Myocyte (in vitro differentiated cells): ENCODE measurements at regions not wholly inside any gene's neighbourhood (a gene's known extent, or its start where the extent isn't known, plus 50 kb on each side); places are given as distances from the start of the nearest gene placed in this dataset.
"Not testable (repeated sequence)": the region's sequence is repeated elsewhere in the genome, so short reads cannot be mapped to it uniquely, and the experiment has no call there.

Experiments
- DNase-seq: peaks from one replicate; pipeline ENCODE4 v3.0.0-alpha.2; 2012; ENCODE audit warnings: low read depth

DNA sequence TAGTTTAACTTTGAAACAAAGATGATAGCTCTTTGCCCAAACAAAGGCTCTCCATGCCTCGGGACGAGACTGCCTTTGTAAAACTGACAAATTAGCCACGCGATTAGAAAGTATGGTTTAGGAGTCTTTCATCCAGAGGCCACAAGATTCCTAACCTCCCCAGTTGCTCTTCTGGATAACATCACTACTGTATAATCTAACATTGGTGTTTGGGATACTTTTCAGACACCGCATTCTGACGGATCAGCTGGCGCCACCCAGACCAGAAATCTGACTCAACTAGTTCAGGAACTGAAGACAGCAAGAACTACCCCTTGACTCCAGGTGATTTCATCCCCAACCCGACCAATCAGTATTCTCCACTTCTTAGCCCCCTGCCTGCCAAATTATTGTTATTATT, 98.1 kb upstream of the TEX13D start:
- DNase-seq, result no peak

DNA sequence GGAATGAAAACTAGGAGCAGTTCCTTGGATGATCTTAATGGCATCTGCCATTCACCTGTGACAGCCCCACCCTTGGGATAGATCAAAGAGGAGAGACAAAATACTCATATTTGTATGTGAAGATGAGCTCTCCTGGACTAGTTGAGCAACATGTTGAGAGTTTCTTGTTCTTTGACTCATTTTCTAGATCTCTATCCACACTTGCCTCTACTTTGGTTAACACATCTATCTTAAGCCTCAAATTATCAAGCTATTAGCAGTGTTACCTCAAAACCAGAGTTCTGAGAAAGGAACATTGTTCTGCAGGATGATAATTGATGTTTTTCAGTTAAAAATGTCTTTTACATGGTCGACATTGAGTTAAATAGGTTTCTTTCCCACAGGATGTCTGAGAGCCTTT, 94.2 kb upstream of the TEX13D start:
- no peak for DNase-seq

DNA sequence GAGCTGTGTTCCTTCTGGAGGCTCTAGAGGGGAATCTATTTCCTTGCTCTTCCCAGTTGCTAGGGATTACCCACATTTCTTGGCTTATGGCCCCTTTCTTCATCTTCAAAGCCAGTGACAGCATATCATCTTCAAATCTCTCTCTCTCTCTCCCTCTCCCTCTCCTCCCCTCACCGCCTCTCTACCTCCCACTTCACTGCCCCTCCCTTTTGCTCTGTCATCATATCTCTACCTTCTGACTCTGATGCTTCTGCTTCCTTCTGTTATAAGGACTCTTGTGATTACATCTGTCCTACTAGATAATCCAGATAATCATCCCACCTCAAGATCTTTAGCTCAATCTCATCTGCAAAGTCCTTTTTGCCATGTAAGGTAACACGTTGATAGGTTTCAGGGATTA, 93.1 kb upstream of the TEX13D start:
- no peak for DNase-seq

DNA sequence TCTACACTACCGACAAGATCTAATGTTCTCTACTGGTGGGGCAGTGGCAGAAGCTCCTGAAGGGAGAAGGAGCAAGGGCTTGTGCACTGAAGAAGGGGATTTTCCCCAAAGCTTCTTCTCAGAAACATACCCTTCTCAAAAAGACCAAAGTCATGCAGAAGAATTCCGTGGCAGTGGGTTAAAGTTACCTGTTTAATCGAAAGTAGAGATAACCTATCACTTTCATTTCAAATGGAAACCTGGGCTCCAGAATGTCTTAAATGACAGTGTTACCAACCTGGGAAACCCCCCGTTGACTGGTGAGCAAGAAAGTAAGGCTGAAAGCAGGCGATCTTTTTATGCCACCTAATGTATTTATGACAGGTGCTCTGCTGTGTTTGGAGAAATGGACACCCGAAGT, 92.5 kb upstream of the TEX13D start:
- DNase-seq, result no peak

DNA sequence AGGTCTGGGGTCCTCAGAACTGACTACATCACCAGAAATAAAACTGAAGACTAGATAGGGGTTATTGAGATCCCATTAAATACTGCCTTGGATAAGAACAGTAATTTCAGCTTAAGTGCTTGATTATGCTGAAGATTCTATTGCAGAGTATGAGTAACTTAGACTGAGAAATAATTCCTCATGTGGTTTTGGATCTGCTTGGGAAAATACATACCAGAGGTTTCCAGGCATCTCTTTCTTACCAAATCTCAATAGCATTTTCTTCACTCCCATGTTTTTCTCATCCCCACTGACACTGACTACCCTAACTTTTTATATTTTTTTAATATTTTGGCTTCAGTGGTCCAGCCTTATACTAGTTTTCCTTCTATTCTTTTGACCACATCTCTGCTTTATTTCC, 92.0 kb upstream of the TEX13D start:
- no peak for DNase-seq

DNA sequence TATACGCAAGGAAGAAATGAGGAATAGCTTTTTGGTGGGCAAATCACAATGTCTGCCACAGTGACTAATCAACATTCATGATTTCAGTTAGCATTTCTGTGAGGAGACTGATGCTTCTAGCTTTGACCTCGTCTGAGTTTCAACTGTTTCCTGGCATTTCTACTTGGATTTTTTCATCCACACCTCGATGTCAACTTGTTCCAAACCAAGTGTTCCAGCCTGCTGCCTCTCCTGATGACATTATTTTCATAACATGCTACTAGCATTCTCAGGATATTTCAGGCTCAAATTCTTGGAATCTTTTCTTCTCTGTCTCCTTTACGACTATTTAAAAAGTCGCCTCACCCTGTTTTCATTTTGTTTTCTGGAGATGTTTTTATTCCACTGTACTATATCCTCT, 90.3 kb upstream of the TEX13D start:
- no peak for DNase-seq

DNA sequence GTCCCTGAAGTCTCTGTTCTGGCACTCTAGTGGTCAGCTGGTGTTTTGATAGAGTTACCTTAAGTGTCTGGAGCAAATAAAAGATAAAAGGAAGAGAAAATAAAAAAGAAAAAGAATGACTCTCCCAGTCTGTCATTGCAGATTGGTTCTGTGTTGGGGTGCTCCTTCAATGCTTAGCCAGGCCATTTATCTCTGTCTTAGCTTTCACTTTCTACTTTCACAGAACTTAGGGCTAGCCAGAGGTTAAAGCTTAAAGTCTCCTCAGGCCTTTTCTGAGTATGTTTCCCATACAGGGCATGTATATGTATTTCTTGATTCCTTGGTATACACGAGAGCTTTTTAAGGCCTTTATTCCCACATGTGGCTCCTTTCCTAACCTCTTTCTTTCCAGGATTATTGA, 83.1 kb upstream of the TEX13D start:
- no peak for DNase-seq

DNA sequence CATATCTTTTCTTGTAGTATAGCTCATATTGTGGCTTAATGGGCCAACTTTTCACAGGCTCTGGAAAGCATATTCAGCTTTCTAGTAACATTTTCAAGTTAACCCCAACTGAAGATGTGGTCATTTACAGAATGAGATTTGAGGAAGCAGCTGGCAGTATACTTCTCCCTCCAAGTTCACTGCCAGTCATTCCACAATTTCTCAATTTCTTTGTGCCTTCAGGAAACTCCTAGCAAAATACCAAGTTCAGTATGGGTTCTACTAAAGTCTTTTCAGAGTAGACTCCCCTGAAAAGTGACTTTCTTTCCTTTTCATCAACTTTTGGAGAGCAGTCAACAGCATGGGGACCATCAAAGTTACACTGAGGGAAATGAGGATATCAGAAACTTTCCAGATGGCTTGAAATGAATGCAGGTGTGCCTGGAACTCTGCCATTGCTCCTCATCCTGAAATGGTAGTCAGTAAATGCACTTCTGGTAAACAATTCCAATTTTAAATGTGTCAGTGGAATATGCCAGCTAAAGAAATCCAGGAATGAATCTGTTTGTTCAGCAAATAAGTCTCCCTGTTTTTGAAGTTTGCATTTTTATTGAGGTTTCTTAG, 81.5 kb upstream of the TEX13D start:
- DNase-seq, result no peak

DNA sequence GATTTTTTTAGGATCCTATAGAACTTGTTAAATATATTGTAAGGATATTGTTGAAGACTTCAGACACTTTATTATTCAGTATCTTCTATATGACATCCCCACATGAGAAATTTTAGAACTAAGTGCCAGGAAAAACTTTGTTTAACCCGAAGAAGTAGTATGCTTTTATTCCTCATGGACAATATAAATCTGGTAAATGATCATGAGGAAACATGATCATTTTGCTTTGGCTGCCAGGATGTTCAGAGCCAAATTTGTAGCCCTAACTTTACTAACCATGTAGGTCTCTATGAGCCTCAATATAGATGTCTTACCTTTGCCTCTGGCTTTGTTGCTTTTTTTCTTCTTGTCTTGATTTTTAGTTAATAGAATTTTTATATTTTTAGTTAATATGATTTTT, 77.8 kb upstream of the TEX13D start:
- no peak for DNase-seq

DNA sequence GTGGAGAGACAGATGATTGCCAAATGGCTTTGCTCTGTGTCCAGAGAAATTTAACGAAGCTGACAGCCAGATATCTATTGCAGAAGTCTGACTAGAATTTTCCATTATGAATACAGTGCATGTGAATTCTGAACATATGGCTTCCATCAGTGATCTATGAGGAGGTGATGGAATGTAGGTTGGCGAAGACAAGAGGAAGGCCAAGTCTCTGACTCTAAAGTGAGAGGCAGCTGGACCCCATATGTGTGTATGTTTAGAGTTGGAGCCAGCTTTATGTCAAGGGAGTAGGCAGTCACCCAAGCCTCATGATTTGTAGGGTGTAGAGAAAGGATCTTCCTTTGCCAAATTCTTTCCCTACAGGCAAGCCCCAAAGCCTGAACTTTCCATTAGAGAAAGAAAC, 76.2 kb upstream of the TEX13D start:
- DNase-seq, result no peak

DNA sequence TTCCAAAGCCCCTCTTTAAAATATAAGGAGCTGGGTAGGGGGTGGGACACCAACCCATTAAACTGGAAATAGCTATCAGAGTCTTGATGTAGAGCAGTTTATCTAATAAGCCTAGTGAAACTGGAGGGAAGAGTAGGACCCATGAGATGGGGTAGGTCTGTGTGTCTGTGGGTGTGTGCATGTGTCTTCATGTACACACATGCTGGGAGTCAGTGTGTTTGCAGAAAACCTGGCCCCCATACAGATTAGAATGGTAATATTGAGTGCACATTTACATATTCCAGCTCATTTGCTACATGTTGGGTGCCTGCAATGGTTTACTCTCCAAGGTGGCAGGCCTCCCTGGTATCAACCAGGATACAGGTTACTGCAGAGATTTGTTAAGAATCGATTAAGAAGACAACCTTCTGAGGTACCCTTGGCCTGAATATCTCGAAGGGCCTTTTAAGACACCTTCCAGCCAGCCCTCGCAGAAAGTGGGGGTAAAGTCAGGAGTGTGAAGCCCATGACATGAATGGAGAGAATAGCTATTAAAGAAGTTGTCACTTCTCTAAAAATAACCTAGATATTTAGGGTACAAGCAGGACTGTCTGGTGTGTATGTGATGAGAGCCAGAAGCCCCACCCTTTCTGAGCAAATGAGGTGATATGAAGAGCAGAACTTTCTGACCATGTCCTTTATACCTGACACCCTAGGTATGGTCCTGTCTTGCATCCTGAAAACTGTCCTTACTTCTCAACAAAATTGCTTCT, 75.7 kb upstream of the TEX13D start:
- DNase-seq, result no peak

DNA sequence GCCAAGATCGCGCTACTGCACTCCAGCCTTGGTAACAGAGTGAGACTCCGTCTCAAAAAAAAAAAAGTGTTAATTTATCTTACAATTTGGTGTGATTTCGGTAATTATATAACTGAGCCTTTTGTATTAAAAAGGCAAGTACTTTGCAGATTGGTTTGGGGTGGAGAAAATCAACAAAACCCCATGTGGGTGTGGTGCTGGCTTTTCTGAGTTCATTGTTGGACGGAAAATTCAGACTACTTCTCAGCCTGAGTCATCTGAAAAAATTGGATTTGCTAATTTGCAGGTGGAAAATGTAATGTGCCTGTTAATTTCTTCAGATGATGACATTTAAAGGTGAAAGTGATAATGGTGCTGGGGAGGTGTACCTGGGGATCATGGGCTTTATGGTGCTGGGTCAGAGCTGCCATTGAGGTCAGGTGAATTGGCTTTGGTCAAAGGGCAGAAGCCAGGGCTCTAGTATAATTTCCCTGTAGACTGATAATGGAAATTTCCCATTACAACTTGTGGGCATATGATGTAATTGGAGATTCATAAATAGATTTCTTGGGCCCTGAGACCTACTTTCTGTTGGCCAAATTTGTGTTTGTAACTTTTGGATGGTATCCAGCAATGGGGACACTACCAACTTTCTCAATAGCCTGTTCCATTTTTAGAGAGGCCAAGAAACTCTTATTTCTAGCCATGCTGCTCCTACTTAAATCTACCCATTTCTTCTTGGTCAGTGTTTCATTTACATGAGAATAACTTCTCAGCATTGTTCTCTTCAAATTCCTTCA, 74.3 kb upstream of the TEX13D start:
- no peak for DNase-seq

DNA sequence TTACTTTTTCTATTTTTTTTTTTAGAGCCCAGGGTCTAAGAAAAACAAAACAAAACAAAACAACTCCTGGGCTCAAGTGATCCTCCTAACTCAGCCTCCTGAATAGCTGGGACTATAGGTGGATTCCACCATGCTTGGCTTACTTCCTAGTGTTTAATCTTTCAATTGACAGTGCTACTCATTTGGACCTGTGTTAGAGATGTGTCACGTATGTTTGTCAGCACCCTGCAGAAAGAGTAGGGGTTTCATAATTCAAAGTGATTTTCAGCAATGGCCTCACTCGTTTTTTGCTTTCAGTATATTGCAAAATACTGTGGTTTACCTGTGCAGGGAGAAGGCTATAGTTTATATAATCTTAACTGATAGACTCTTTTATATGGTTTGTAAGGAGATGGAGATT, 71.6 kb upstream of the TEX13D start:
- no peak for DNase-seq

DNA sequence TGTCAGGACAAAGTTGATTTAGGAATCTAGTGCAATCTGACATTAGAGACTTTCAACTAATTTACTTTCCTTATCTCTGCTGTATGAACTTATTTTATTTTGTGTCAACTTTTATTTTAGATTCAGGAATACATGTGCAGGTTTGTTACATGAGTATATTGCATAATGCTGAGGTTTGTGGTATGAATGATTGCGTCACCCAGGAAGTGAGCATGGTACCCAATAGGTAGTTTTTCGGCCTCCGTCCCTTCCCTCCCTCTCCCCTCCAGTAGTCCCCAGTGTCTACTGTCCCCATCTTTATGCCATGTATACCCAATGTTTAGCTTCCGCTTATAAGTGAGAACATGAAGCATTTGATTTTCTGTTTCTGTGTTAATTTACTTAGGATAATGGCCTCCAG, 68.7 kb upstream of the TEX13D start:
- no peak for DNase-seq

DNA sequence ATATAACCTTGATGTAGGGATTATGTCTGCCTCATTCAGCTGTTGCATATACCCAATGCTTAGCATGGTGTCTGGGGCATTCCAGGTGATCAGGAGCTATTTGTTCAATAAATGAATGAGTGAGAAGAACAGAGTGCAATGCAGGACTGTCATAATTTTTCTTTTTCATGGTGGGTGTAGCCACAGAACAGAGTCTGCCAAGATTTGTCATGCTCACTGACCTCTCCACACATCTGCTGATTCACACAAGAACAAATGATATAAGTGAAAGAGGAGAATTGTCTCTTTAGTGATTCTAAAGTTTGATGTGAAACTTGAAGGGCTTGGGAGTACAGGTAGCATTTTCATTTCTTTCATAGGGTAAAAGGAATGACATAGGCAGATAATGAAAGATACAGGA, 64.4 kb upstream of the TEX13D start:
- no peak for DNase-seq

DNA sequence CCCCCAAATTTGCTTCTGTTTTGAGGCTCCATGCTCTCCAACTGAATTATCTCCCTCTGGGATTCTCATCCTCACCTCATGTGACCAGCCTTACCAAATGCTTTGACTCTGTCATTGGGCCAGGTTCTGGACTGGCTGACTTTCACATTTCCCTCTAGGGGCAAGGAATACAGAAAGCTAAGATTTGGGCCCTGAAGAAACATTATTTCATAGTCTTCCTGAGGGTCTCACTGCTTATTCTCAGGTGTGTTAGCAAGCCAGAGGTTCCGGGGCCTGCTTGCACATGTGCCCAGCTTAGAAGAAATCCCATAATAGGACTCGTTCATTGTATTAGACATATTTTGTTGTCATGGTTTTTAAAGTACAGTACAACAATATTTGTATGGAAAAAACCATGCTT, 62.6 kb upstream of the TEX13D start:
- DNase-seq, result no peak

DNA sequence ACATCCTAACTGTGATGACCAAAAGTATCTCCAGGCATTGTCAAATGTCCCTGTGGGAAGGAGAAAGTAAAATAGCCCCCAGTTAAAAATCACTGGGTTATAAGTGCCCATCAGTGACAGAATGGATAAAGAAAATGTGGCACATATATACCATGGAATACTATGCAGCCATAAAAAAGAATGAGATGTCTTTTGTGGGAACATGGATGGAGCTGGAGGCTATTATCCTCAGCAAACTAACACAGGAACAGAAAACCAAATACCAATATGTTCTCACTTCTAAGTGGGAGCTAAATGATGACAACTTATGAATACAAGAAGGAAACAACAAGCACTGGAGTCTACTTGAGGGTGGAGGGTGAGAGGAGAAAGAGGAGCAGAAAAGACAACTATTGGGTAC, 60.9 kb upstream of the TEX13D start:
- not testable (repeated sequence) for DNase-seq

DNA sequence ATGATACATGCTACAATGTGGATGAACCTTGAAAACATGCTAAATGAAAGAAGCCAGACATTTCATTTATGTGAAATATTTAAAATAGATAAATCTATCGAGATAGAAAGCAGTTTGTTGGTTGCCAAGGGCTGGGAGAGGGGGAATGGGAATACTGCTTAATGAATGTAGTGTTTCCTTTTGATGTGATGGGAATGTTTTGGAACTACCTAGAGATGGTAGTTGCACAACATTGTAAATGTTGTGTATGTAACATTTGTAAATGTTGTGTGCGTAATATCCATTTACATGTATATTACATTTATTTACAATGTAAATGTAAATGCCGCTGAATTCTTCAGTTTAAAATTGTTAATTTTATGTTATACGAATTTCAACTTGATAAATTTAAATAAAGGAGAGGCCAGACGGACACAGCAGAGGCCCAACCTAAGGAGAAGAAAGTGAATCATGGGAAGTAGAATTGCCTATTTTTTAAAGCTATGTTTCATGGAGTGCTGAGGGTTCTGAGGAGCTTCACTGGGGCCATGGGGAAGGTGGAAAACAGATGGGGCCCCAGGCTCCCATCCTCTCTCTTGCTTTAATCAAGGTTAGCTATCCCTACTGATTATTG, 60.0 kb upstream of the TEX13D start:
- DNase-seq, result no peak

DNA sequence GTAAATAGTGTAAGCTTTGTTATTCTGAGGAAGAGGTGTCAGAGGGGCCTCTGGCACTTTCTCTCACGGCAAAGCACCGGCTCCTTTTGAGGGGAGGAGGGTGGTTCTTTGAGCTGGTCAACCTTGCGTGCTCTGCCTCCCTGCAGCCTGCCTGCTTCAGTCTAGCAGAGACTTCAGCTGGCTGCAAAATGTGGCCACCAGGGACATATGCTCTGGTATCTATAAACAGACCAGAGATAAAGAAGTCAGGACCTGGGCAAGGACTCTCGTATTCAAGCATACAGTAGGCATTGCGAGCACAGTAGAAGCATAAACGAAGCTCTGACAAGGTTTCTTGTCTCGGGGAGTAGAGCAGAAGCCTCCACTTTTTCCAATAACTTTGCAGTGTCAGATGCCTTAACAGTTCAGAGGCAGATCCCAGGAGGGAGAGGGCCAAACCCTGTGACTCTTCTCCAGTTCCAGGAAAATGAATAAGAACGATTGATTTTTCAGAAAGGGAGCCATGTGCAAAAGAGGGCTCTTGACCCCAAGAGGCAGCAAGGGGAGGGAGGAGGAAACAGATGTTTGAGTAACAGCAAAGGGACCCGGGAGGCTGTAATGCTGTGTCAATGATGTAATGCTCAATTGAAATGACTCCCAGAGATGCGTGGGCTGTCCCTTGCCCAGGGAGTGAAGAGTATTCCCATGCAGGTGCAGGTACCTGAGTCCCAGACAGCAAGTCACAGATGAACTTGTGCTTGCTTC, 57.9 kb upstream of the TEX13D start:
- DNase-seq, result no peak

DNA sequence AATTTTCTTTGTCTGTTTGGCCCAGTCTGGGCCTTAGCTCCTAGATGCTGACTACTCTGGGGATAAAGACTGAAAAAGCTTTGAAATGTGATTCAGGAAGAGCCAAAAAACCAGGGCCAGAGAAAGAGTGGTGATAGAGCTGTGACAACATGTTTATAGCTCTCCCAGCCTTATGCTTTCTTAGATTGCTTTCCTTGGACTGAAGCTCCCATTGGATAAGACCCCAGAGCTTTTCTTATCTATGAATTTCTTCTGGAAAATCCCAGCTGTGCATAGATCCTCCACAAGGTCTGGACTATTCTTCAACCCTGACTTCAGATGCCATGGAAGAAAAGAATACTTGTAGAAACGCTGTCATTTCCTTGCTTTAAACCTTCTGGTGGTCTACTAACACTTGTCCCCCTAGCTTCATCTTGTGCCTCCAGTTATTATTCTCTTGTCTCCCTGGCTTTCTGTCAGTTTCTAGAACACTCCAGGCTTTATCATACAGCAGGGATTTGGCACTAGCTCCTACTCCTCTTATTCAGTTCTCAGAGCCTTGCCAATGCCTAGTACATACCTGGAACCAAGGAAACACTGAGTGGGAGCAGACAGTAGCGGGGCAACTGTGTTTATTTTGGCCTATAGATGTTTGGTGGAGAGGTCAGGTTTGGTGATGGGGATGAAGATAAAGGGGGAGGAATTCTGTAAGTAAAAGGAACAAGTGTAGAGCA, 57.1 kb upstream of the TEX13D start:
- DNase-seq, result no peak
